H1 (cell line): ENCODE measurements at regions not wholly inside any gene's neighbourhood (a gene's known extent, or its start where the extent isn't known, plus 50 kb on each side); places are given as distances from the start of the nearest gene placed in this dataset.

Experiments used
- CTCF ChIA-PET: fragments of 300-600 bp; sonication (Branson Sonifier 250); formaldehyde crosslinking; loops from one replicate; lab custom pipeline; 2021; ENCODE audit not compliant: partially characterized antibody; lab: Charles Lee
- POLR2A ChIA-PET: fragments of 300-600 bp; sonication (Branson Sonifier 250); formaldehyde crosslinking; loops from one replicate; lab custom pipeline; 2021; ENCODE audit warnings: inconsistent platforms; ENCODE audit not compliant: partially characterized antibody; lab: Charles Lee
- DNase-seq, 2 experiments: peaks; one replicate each; pipeline versions ENCODE4 v3.0.0 to v3.0.0-alpha.2; 2010 to 2022; ENCODE audit warnings: low spot score in 2 of 2, low read depth in 1 of 2, mixed read lengths in 1 of 2
- FAIRE-seq: peaks from 2 replicates; lab custom pipeline; 2011; peaks lifted over from hg19 to GRCh38; lab: Jason Lieb, UNC
- H2AFZ ChIP-seq: 2 replicates; pipeline ENCODE4 v1.8.1; 2012; ENCODE audit warnings: low read length, inconsistent platforms
- H2AK5ac ChIP-seq: 2 replicates; pipeline ENCODE4 v1.6.1; 2013; ENCODE audit warnings: low read depth, low read length
- H2BK120ac ChIP-seq: replicated peaks from 2 replicates; pipeline ENCODE3; 2013; ENCODE audit warnings: low read depth, low read length, inconsistent platforms
- H2BK12ac ChIP-seq: 2 replicates; pipeline ENCODE4 v1.6.1; 2013; ENCODE audit warnings: low read depth, low read length
- H2BK15ac ChIP-seq: 2 replicates; pipeline ENCODE4 v1.6.1; 2013; ENCODE audit warnings: low read length
- H2BK20ac ChIP-seq: 2 replicates; pipeline ENCODE4 v1.6.1; 2013; ENCODE audit warnings: low read length
- H2BK5ac ChIP-seq: 2 replicates; pipeline ENCODE4 v1.6.1; 2013; ENCODE audit warnings: low read depth, low read length
- H3K14ac ChIP-seq: 2 replicates; pipeline ENCODE4 v1.6.1; 2013; ENCODE audit warnings: inconsistent platforms; ENCODE audit not compliant: insufficient read length
- H3K18ac ChIP-seq: 2 replicates; pipeline ENCODE4 v1.6.1; 2013; ENCODE audit warnings: low read length; ENCODE audit errors: extremely low read depth
- H3K23ac ChIP-seq: 2 replicates; pipeline ENCODE4 v1.6.1; 2013; ENCODE audit warnings: inconsistent platforms; ENCODE audit not compliant: insufficient read length
- H3K23me2 ChIP-seq: 2 replicates; pipeline ENCODE4 v1.6.1; 2013; ENCODE audit warnings: low read depth, low read length
- H3K27ac ChIP-seq: 2 replicates; pipeline ENCODE4 v1.6.1; 2011; ENCODE audit warnings: low read depth, low read length, inconsistent platforms
- H3K27me3 ChIP-seq, 4 experiments: replicated peaks in 1 of 4; 1 replicate in 1 of 4; 2 replicates in 3 of 4; pipeline versions ENCODE4 v1.6.1 to v1.8.1; 2011 to 2013; ENCODE audit warnings: low read length in 3 of 4, mild to moderate bottlenecking in 3 of 4, inconsistent platforms in 2 of 4, mixed read lengths in 2 of 4, moderate library complexity in 1 of 4; ENCODE audit not compliant: control insufficient read depth in 3 of 4, insufficient read depth in 3 of 4; ENCODE audit errors: extremely low read depth in 1 of 4
- H3K36me3 ChIP-seq, 4 experiments: 2 replicates each; pipeline versions ENCODE4 v1.6.1 to v1.8.1; 2011 to 2013; ENCODE audit warnings: mild to moderate bottlenecking in 4 of 4, low read length in 3 of 4, moderate library complexity in 2 of 4, control low read depth in 1 of 4, inconsistent platforms in 1 of 4; ENCODE audit not compliant: insufficient read depth in 4 of 4, control insufficient read depth in 2 of 4
- H3K4ac ChIP-seq: replicated peaks from 2 replicates; pipeline ENCODE3; 2013; ENCODE audit warnings: low read length, low read depth, mixed read lengths, inconsistent platforms; ENCODE audit not compliant: insufficient read length
- H3K4me1 ChIP-seq, 4 experiments: replicated peaks in 1 of 4; 1 replicate in 1 of 4; 2 replicates in 3 of 4; pipeline versions ENCODE4 v1.6.1 to v1.8.1; 2011 to 2013; ENCODE audit warnings: low read length in 3 of 4, inconsistent platforms in 2 of 4, mixed read lengths in 1 of 4; ENCODE audit not compliant: insufficient read depth in 4 of 4, control insufficient read depth in 3 of 4
- H3K4me2 ChIP-seq, 2 experiments: 2 replicates each; pipeline versions ENCODE4 v1.6.1 to v1.8.1; 2011 to 2013; ENCODE audit warnings: low read depth in 2 of 2, low read length in 2 of 2, control low read depth in 1 of 2, inconsistent platforms in 1 of 2, mild to moderate bottlenecking in 1 of 2; ENCODE audit not compliant: insufficient read depth in 1 of 2
- H3K4me3 ChIP-seq, 4 experiments: fragments of 200-600, 300-600 bp in 1 of 4; sonication (generic), shearing (Covaris generic), sonication (Bioruptor Twin) in 1 of 4; 2 replicates each; pipeline versions ENCODE4 v1.5.1 to v1.8.1; 2011 to 2016; ENCODE audit warnings: low read length in 4 of 4, low read depth in 3 of 4, control low read depth in 2 of 4, inconsistent platforms in 2 of 4, mild to moderate bottlenecking in 2 of 4, mixed read lengths in 1 of 4, moderate library complexity in 1 of 4; ENCODE audit not compliant: insufficient read depth in 2 of 4; ENCODE audit errors: extremely low read depth in 1 of 4
- H3K56ac ChIP-seq: replicated peaks from 2 replicates; pipeline ENCODE3; 2013; ENCODE audit warnings: low read depth, mild to moderate bottlenecking, mixed read lengths, low read length, inconsistent platforms; ENCODE audit not compliant: insufficient read length
- H3K79me1 ChIP-seq: 2 replicates; pipeline ENCODE4 v1.6.1; 2013; ENCODE audit warnings: low read depth, low read length, control low read depth
- H3K79me2 ChIP-seq, 2 experiments: 2 replicates each; pipeline versions ENCODE4 v1.6.1 to v1.8.1; 2012 to 2013; ENCODE audit warnings: low read length in 2 of 2, mild to moderate bottlenecking in 2 of 2, inconsistent platforms in 1 of 2; ENCODE audit not compliant: insufficient read depth in 2 of 2, control insufficient read depth in 1 of 2
- H3K9ac ChIP-seq, 4 experiments: replicated peaks in 1 of 4; 1 replicate in 1 of 4; 2 replicates in 3 of 4; pipeline versions ENCODE4 v1.6.1 to v1.8.1; 2011 to 2013; ENCODE audit warnings: low read depth in 3 of 4, low read length in 3 of 4, control low read depth in 2 of 4, mild to moderate bottlenecking in 2 of 4, moderate library complexity in 2 of 4, inconsistent platforms in 1 of 4; ENCODE audit errors: extremely low read depth in 1 of 4
- H3K9me3 ChIP-seq, 2 experiments: 2 replicates each; pipeline versions ENCODE4 v1.6.1 to v1.8.1; 2012 to 2013; ENCODE audit warnings: mild to moderate bottlenecking in 2 of 2, moderate library complexity in 2 of 2, control low read depth in 1 of 2, inconsistent platforms in 1 of 2, low read depth in 1 of 2, low read length in 1 of 2, mixed read lengths in 1 of 2; ENCODE audit not compliant: insufficient read depth in 2 of 2
- H4K20me1 ChIP-seq, 2 experiments: replicated peaks in 1 of 2; 2 replicates each; pipeline versions ENCODE3 to v1.8.1; 2011 to 2013; ENCODE audit warnings: inconsistent platforms in 2 of 2, low read length in 2 of 2, mild to moderate bottlenecking in 1 of 2; ENCODE audit not compliant: insufficient read depth in 2 of 2, control insufficient read depth in 1 of 2
- H4K5ac ChIP-seq: 2 replicates; pipeline ENCODE4 v1.6.1; 2013; ENCODE audit warnings: low read length, low read depth, mixed read lengths, inconsistent platforms; ENCODE audit not compliant: insufficient read length
- H4K8ac ChIP-seq: 2 replicates; pipeline ENCODE4 v1.8.0; 2013; ENCODE audit warnings: mild to moderate bottlenecking, moderate library complexity, low read length, inconsistent platforms; ENCODE audit not compliant: insufficient read depth; ENCODE audit errors: extremely low read depth
- H4K91ac ChIP-seq: replicated peaks from 2 replicates; pipeline ENCODE3; 2013; ENCODE audit warnings: low read length, mixed read lengths, inconsistent platforms; ENCODE audit not compliant: insufficient read length
- ASH2L ChIP-seq: fragments of 200-600, 300-600 bp; sonication (generic); IDR thresholded peaks from one replicate; pipeline ENCODE4 v1.7.1; 2017; ENCODE audit warnings: low read length
- BACH1 ChIP-seq: IDR thresholded peaks from 2 replicates; pipeline ENCODE4 v1.6.1; 2012; ENCODE audit warnings: low read length, improper control_type of control experiment
- CBX8 ChIP-seq: fragments of 300-800, 300-1000 bp; sonication (generic); IDR thresholded peaks from 2 replicates; pipeline ENCODE4 v1.7.1; 2016; ENCODE audit warnings: low read depth, low read length, borderline replicate concordance
- FOSL1 ChIP-seq: IDR thresholded peaks from 2 replicates; pipeline ENCODE4 v1.6.1; 2011; ENCODE audit warnings: mild to moderate bottlenecking, low read depth, low read length, moderate library complexity; ENCODE audit not compliant: insufficient read depth
- GABPA ChIP-seq: IDR thresholded peaks from 2 replicates; pipeline ENCODE4 v1.6.1; 2011; ENCODE audit warnings: mild to moderate bottlenecking, low read length, moderate library complexity, borderline replicate concordance; ENCODE audit not compliant: insufficient read depth
- HDAC6 ChIP-seq: IDR thresholded peaks from one replicate; pipeline ENCODE4 v1.7.1; 2012; ENCODE audit warnings: low read depth, mild to moderate bottlenecking, inconsistent platforms, low read length, moderate library complexity
- NANOG ChIP-seq: IDR thresholded peaks from 2 replicates; pipeline ENCODE4 v1.6.1; 2011; ENCODE audit warnings: low read length, low read depth, mild to moderate bottlenecking, inconsistent platforms; ENCODE audit not compliant: insufficient read depth, poor library complexity, severe bottlenecking
- PHF8 ChIP-seq: fragments of 200-600 bp; sonication (generic); conservative IDR thresholded peaks from 2 replicates; pipeline ENCODE4 v1.7.1; 2012; ENCODE audit warnings: low read depth, mild to moderate bottlenecking, inconsistent platforms, low read length, moderate library complexity
- RNF2 ChIP-seq: fragments of 200-900, 300-1000 bp; sonication (generic); IDR thresholded peaks from 2 replicates; pipeline ENCODE4 v1.7.1; 2016; ENCODE audit warnings: borderline replicate concordance, low read depth, mild to moderate bottlenecking, antibody characterized with exemption, low read length; ENCODE audit not compliant: poor library complexity, severe bottlenecking; ENCODE audit errors: missing control alignments
- SIX5 ChIP-seq: IDR thresholded peaks from 2 replicates; pipeline ENCODE4 v1.6.1; 2011; ENCODE audit warnings: mild to moderate bottlenecking, low read depth, low read length
- SRF ChIP-seq: IDR thresholded peaks from 2 replicates; pipeline ENCODE4 v1.6.1; 2011; ENCODE audit warnings: mild to moderate bottlenecking, low read depth, low read length, moderate library complexity
- TAF1 ChIP-seq: IDR thresholded peaks from 2 replicates; pipeline ENCODE4 v1.6.1; 2011; ENCODE audit warnings: mild to moderate bottlenecking, low read depth, low read length
- YY1 ChIP-seq: IDR thresholded peaks from 2 replicates; pipeline ENCODE4 v1.6.1; 2011; ENCODE audit warnings: low read depth, mild to moderate bottlenecking, low read length
- ZNF274 ChIP-seq: IDR thresholded peaks from 2 replicates; pipeline ENCODE4 v1.7.0; 2012; ENCODE audit warnings: low read length, borderline replicate concordance; ENCODE audit errors: extremely low read depth
- WGBS, 2 experiments: shearing (Covaris generic) in 1 of 2; methylation state at CpG; one replicate each; pipeline versions ENCODE4 v1.1.6 to v1.1.7; 2013 to 2015; ENCODE audit warnings: low lambda C conversion rate in 2 of 2, mixed read lengths in 2 of 2, inconsistent platforms in 1 of 2, low coverage in 1 of 2, missing lambda C conversion rate in 1 of 2; ENCODE audit not compliant: insufficient replicate concordance in 2 of 2, insufficient coverage in 1 of 2, insufficient read length in 1 of 2; ENCODE audit errors: extremely low coverage in 1 of 2, missing lambda C conversion rate in 1 of 2; 5-methylcytosine and 5-hydroxymethylcytosine counted together

DNA sequence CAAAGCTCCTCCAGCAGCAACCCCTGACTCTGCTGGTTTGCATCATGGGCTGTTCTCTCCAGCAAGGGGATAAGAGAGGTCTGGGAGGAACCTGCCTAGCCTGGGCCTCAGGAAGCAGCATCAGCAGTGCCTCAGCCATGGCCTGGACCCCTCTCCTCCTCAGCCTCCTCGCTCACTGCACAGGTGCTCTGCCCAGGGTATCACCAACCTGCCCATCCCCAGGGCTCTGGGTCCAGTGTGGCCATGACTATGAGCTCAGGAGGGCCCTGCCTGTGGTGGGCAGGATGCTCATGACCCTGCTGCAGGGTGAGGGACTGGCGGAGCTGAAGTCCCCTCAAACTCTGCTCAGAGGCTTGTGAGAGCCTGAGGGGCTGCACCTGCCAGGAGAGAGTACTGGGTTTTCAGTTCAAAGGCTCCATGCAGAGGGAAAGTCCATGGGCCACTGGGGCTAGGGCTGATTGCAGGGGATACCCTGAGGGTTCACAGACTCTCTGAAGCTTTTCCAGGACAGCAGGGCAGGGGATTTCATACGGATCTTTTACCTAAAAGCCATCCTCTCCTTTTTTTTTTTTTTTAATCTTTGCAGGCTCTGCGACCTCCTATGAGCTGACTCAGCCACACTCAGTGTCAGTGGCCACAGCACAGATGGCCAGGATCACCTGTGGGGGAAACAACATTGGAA lies 115.8 kb upstream of the IGLL5 start:
- no peaks in the 10 kb centered on the region for H3K23me2 ChIP-seq
- H4K91ac ChIP-seq = no peak overlapping the region
- no peaks in the 10 kb centered on the region for H3K36me3 ChIP-seq
- no peak overlapping the region for H3K23ac ChIP-seq
- no peak overlapping the region for H2BK5ac ChIP-seq
- no peak overlapping the region for H3K56ac ChIP-seq
- H3K27ac ChIP-seq = no peak overlapping the region
- H3K4me2 ChIP-seq = no peak overlapping the region
- H3K14ac ChIP-seq = no peak overlapping the region
- POLR2A ChIA-PET = no interaction called here
- whole genome bisulfite sequencing, 2 experiments = 54% methylated on average over 4 of the region's 4 CpGs; no CpG with 5 or more reads in 1 of the 2 experiments
- FAIRE-seq = no peak
- no peak overlapping the region for H3K4me3 ChIP-seq
- no peak overlapping the region for H2BK120ac ChIP-seq
- H4K8ac ChIP-seq = no peak overlapping the region
- H3K9me3 ChIP-seq = peaks cover 13 to 64% of the 10 kb centered on the region in 2 experiments; a peak in 3 of 4 replicates
- H3K27me3 ChIP-seq = peaks cover 16 to 72% (median 38%) of the 10 kb centered on the region in 4 experiments
- no peaks in the 10 kb centered on the region for H3K79me2 ChIP-seq
- no peaks in the 10 kb centered on the region for H4K20me1 ChIP-seq
- CTCF ChIA-PET = no interaction called here
- no peak overlapping the region for H2BK12ac ChIP-seq
- no peak overlapping the region for H2BK20ac ChIP-seq
- H3K79me1 ChIP-seq = no peaks in the 10 kb centered on the region
- no peak overlapping the region for H3K9ac ChIP-seq
- H3K18ac ChIP-seq = no peak overlapping the region
- H2AFZ ChIP-seq = no peak overlapping the region
- no peak overlapping the region for H2BK15ac ChIP-seq
- H3K4ac ChIP-seq = no peak overlapping the region
- H3K4me1 ChIP-seq = no peaks in the 10 kb centered on the region
- H2AK5ac ChIP-seq = no peak overlapping the region
- DNase-seq = no peak
- H4K5ac ChIP-seq = no peak overlapping the region
- TF ChIP-seq FOSL1 (no peak), SRF (no peak), BACH1 (no peak), NANOG (no peak), PHF8 (no peak), GABPA (no peak), TAF1 (no peak), SIX5 (no peak), ASH2L (no peak), ZNF274 (no peak), RNF2 (no peak), CBX8 (no peak), HDAC6 (no peak), YY1 (no peak)
